PC-9 (cell line): ENCODE measurements at regions not wholly inside any gene's neighbourhood (a gene's known extent, or its start where the extent isn't known, plus 50 kb on each side); places are given as distances from the start of the nearest gene placed in this dataset.

Experiments
- BruUV-seq: library from RNA; stranded (reverse); fragments of 400-500 nt; replicated peaks from 2 replicates; lab custom pipeline; 2021; lab: Mats Ljungman, UMichigan
- CTCF ChIA-PET: fragments of 300-600 bp; sonication (Branson Sonifier 250); formaldehyde crosslinking; loops from one replicate; lab custom pipeline; 2022; ENCODE audit warnings: antibody characterized with exemption; lab: Charles Lee
- POLR2A ChIA-PET: fragments of 300-600 bp; sonication (Branson Sonifier 250); formaldehyde crosslinking; loops from one replicate; lab custom pipeline; 2022; ENCODE audit warnings: antibody characterized with exemption; ENCODE audit not compliant: unreplicated experiment; lab: Charles Lee
- DNase-seq, 2 experiments: peaks; one replicate each; pipeline versions ENCODE4 v3.0.0 to v3.0.0-alpha.2; 2015 to 2022; ENCODE audit warnings: mixed read lengths in 1 of 2
- H2AFZ ChIP-seq: fragments of 200-600 bp; sonication (generic); 2 replicates; pipeline ENCODE4 v1.8.1; 2017; ENCODE audit warnings: antibody characterized with exemption
- H3F3A ChIP-seq: fragments of 200-600 bp; sonication (generic); 2 replicates; pipeline ENCODE4 v1.8.1; 2017; ENCODE audit warnings: antibody characterized with exemption, mild to moderate bottlenecking, low read depth; ENCODE audit not compliant: insufficient read depth
- H3K27ac ChIP-seq: fragments of 200-600 bp; sonication (generic); 2 replicates; pipeline ENCODE4 v1.6.1; 2016; ENCODE audit warnings: mixed run types
- H3K27me3 ChIP-seq: fragments of 200-600 bp; sonication (generic); 2 replicates; pipeline ENCODE4 v1.6.1; 2016; ENCODE audit warnings: low read depth, mixed run types; ENCODE audit not compliant: insufficient read depth
- H3K36me3 ChIP-seq: fragments of 200-600 bp; sonication (generic); 2 replicates; pipeline ENCODE4 v1.6.1; 2016; ENCODE audit warnings: low read depth, mixed run types
- H3K4me1 ChIP-seq: fragments of 200-600 bp; sonication (generic); replicated peaks from 2 replicates; pipeline ENCODE4 v1.6.1; 2016; ENCODE audit warnings: mixed run types; ENCODE audit not compliant: insufficient read depth
- H3K4me2 ChIP-seq: fragments of 200-600 bp; sonication (generic); 2 replicates; pipeline ENCODE4 v1.6.1; 2017; ENCODE audit warnings: mixed run types
- H3K4me3 ChIP-seq: fragments of 200-600 bp; sonication (generic); 2 replicates; pipeline ENCODE4 v1.6.1; 2016; ENCODE audit warnings: mixed run types
- H3K79me2 ChIP-seq: fragments of 200-600 bp; sonication (generic); 2 replicates; pipeline ENCODE4 v1.6.1; 2017; ENCODE audit warnings: low read depth, mixed run types
- H3K9me2 ChIP-seq: fragments of 200-600 bp; sonication (generic); 2 replicates; pipeline ENCODE4 v1.8.1; 2017; ENCODE audit warnings: mild to moderate bottlenecking; ENCODE audit not compliant: insufficient read depth
- H3K9me3 ChIP-seq: fragments of 200-600 bp; sonication (generic); 2 replicates; pipeline ENCODE4 v1.8.1; 2016; ENCODE audit warnings: low read depth; ENCODE audit not compliant: insufficient read depth
- H4K20me1 ChIP-seq: fragments of 200-600 bp; sonication (generic); 2 replicates; pipeline ENCODE4 v1.8.1; 2017; ENCODE audit not compliant: insufficient read depth
- EZH2 ChIP-seq: fragments of 200-600 bp; sonication (generic); IDR thresholded peaks from 2 replicates; pipeline ENCODE4 v1.8.0; 2017; ENCODE audit warnings: antibody characterized with exemption, low read depth
- intact Hi-C: fragments of 100-400 bp; cut with micrococcal nuclease; formaldehyde crosslinking; loops from one replicate; pipeline ENCODE4 v1.10.0; 2022; ENCODE audit not compliant: unreplicated experiment
- TF ChIP-seq, protein P1 (sequence below): fragments of 200-600 bp; sonication (generic); conservative IDR thresholded peaks from 2 replicates; pipeline ENCODE4 v1.6.1; 2017; ENCODE audit warnings: mixed run types, antibody characterized with exemption, mild to moderate bottlenecking, moderate library complexity

DNA sequence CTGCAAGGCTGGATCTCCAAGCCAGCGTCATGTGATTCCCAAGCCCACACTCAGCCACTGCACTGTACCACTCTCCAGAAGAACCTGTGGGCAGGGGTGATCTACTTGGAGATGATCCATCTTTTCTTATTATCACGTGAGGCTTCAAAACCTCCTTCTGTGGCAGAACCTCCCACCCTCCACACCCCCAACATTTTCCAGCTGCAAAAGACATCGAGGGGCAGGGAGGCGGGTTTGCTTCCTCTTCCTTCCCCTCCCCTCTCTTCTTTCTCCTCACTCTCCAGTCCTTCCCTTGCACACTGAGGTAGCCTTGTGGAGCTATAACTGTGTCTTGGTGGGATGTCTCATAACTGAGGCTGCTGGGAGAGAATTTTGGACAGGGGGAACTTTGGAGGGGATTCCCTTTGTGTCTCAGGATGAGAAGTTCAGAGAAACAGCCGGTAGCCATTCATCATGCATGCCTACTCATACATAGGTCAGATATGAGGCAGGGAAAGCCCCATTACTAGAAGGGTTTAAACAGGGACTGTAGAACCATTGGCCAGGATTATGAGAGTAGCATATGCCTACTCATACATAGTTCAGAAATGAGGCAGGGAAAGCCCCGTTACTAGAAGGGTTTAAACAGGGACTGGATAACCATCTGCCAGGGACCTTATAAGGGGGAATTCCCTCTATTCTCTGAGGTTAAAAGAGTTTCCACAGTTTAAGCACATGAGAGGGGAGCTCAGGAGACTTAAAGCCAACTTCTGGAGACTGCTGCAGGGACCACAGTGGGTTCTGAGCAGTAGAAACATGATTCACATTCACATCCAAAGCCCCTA lies 420.7 kb upstream of the CADM1 start:
- Histone ChIP-seq H4K20me1 (no peaks in the 10 kb centered on the region), H3K9me3 (no peaks in the 10 kb centered on the region), H3K4me2 (no peak overlapping the region), H3K4me1 (no peaks in the 10 kb centered on the region), H2AFZ (no peak overlapping the region), H3F3A (no peaks in the 10 kb centered on the region), H3K36me3 (no peaks in the 10 kb centered on the region), H3K27me3 (peaks cover 22% of the 10 kb centered on the region), H3K79me2 (no peaks in the 10 kb centered on the region), H3K27ac (no peak overlapping the region), H3K4me3 (no peak overlapping the region), H3K9me2 (no peaks in the 10 kb centered on the region)
- intact Hi-C loops: no loop called here
- DNase-seq: no peak
- ChIA-PET POLR2A (no interaction called here), CTCF (no interaction called here)
- BruUV-seq: no TSS peak
- TF ChIP-seq, protein P1, sequence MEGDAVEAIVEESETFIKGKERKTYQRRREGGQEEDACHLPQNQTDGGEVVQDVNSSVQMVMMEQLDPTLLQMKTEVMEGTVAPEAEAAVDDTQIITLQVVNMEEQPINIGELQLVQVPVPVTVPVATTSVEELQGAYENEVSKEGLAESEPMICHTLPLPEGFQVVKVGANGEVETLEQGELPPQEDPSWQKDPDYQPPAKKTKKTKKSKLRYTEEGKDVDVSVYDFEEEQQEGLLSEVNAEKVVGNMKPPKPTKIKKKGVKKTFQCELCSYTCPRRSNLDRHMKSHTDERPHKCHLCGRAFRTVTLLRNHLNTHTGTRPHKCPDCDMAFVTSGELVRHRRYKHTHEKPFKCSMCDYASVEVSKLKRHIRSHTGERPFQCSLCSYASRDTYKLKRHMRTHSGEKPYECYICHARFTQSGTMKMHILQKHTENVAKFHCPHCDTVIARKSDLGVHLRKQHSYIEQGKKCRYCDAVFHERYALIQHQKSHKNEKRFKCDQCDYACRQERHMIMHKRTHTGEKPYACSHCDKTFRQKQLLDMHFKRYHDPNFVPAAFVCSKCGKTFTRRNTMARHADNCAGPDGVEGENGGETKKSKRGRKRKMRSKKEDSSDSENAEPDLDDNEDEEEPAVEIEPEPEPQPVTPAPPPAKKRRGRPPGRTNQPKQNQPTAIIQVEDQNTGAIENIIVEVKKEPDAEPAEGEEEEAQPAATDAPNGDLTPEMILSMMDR: no peak
- no peak for TF ChIP-seq EZH2

DNA sequence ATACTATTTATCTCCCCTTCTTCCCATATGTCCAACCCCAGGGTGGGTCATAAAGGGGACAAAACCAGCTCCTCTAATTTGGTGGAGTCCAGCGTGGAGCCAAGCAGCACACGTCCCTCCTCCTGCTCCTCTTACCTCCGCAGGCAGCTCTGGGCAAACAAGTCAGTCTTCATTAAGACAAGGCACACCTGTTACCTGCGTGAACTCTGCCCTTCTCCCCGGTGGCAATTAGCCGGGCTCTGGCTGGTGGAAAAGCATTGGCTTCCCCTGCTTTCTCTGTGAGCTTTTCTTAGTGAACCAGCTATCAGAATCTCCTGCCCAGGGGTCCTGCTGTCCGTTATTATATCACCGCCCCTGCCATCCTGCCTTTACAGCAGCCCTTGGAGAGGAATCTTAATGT lies 418.7 kb upstream of the CADM1 start:
- POLR2A ChIA-PET: no interaction called here
- no peaks in the 10 kb centered on the region for H3K79me2 ChIP-seq
- CTCF ChIA-PET: no interaction called here
- H3K4me2 ChIP-seq: no peak overlapping the region
- no peaks in the 10 kb centered on the region for H3K9me2 ChIP-seq
- no peak for DNase-seq
- intact Hi-C loops: no loop called here
- H4K20me1 ChIP-seq: no peaks in the 10 kb centered on the region
- no peaks in the 10 kb centered on the region for H3F3A ChIP-seq
- no peak overlapping the region for H2AFZ ChIP-seq
- H3K36me3 ChIP-seq: no peaks in the 10 kb centered on the region
- peaks cover 22% of the 10 kb centered on the region for H3K27me3 ChIP-seq
- H3K4me1 ChIP-seq: no peaks in the 10 kb centered on the region
- BruUV-seq: no TSS peak
- no peak overlapping the region for H3K4me3 ChIP-seq
- H3K9me3 ChIP-seq: no peaks in the 10 kb centered on the region
- no peak for TF ChIP-seq EZH2
- TF ChIP-seq, protein P1: no peak
- no peak overlapping the region for H3K27ac ChIP-seq

DNA sequence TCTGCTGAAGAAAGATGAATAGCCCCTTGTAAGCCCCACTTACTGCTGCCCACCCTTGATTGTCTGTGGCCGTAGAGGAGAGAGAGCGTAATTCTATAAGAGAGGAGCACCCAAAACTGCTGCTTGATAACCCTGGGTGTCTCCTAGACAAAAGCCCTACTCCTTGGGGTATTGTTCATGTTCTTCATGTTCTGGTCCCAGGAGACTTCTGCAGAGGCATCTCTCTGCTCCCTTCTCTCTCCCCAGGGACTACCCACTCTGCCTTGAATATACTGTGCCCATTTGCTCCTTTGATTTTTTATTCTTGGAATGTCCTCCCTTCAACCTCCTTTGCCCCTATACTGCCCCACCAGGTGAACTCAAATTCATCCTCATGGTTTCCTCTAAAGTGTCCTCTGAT lies 417.8 kb upstream of the CADM1 start:
- DNase-seq: no peak
- no peaks in the 10 kb centered on the region for H3K4me1 ChIP-seq
- no peak overlapping the region for H3K4me2 ChIP-seq
- intact Hi-C loops: no loop called here
- H2AFZ ChIP-seq: no peak overlapping the region
- no peak overlapping the region for H3K4me3 ChIP-seq
- ChIA-PET POLR2A (no interaction called here), CTCF (no interaction called here)
- no peaks in the 10 kb centered on the region for H3F3A ChIP-seq
- H3K27me3 ChIP-seq: peaks cover 22% of the 10 kb centered on the region
- H3K9me3 ChIP-seq: no peaks in the 10 kb centered on the region
- no peaks in the 10 kb centered on the region for H4K20me1 ChIP-seq
- TF ChIP-seq, protein P1: no peak
- TF ChIP-seq EZH2: no peak
- no peak overlapping the region for H3K27ac ChIP-seq
- H3K36me3 ChIP-seq: no peaks in the 10 kb centered on the region
- no TSS peak for BruUV-seq
- H3K79me2 ChIP-seq: no peaks in the 10 kb centered on the region
- no peaks in the 10 kb centered on the region for H3K9me2 ChIP-seq
